Lung (tissue), 11 donors: ENCODE measurements at regions not wholly inside any gene's neighbourhood (a gene's known extent, or its start where the extent isn't known, plus 50 kb on each side); places are given as distances from the start of the nearest gene placed in this dataset.

Experiments used
- ATAC-seq: fragments of 200-7000 bp; cut with Tn5 transposase; one replicate; pipeline ENCODE4 v1.9.1; 2020; ENCODE audit warnings: moderate number of reproducible peaks; ENCODE audit not compliant: insufficient read depth, low FRiP score
- DNase-seq, 3 donors: peaks; one replicate each; pipeline ENCODE4 v3.0.0-alpha.2; 2013 to 2017
- H3K27ac ChIP-seq, 2 donors: one replicate each; pipeline ENCODE4 v1.5.1; 2013; ENCODE audit warnings: mild to moderate bottlenecking in 2 of 2, moderate library complexity in 2 of 2, control low read depth in 1 of 2, inconsistent platforms in 1 of 2, low read depth in 1 of 2, low read length in 1 of 2
- H3K27me3 ChIP-seq, 3 donors: one replicate each; pipeline ENCODE4 v1.5.1; 2013; ENCODE audit warnings: low read length in 2 of 3; ENCODE audit not compliant: control insufficient read depth in 3 of 3, insufficient read depth in 3 of 3
- H3K36me3 ChIP-seq, 4 donors: one replicate each; pipeline ENCODE4 v1.5.1; 2013; ENCODE audit warnings: low read length in 4 of 4, mild to moderate bottlenecking in 1 of 4, moderate library complexity in 1 of 4; ENCODE audit not compliant: control insufficient read depth in 4 of 4, insufficient read depth in 4 of 4
- H3K4me1 ChIP-seq, 5 donors: one replicate each; pipeline ENCODE4 v1.5.1; 2013; ENCODE audit warnings: low read length in 5 of 5, mild to moderate bottlenecking in 2 of 5, moderate library complexity in 1 of 5; ENCODE audit not compliant: control insufficient read depth in 5 of 5, insufficient read depth in 5 of 5
- H3K4me3 ChIP-seq: one replicate; pipeline ENCODE4 v1.5.1; 2013; ENCODE audit warnings: mild to moderate bottlenecking, control low read depth, moderate library complexity
- H3K9ac ChIP-seq, 2 donors: one replicate each; pipeline ENCODE4 v1.5.1; 2013; ENCODE audit warnings: low read length in 2 of 2, control low read depth in 1 of 2; ENCODE audit not compliant: insufficient read depth in 1 of 2
- H3K9me3 ChIP-seq, 4 donors: one replicate each; pipeline ENCODE4 v1.5.1; 2013; ENCODE audit warnings: low read length in 3 of 4, mild to moderate bottlenecking in 1 of 4, moderate library complexity in 1 of 4; ENCODE audit not compliant: control insufficient read depth in 4 of 4, insufficient read depth in 3 of 4
- WGBS, 2 donors: extraction: QIAGEN DNeasy Blood & Tissue Kit; methylation state at CpG; one replicate each; pipeline ENCODE4 v1.1.7; 2013; 5-methylcytosine and 5-hydroxymethylcytosine counted together
- TF ChIP-seq, protein P1 (sequence below): IDR thresholded peaks from 2 replicates; pipeline ENCODE4 v1.5.1; 2012; ENCODE audit warnings: mild to moderate bottlenecking; ENCODE audit errors: control extremely low read depth, extremely low read depth
- donor health status: control.
- donor health status: control.
- donor health status: Bipolar disorder and iron deficiency.
- donor health status: healthy.
- donor health status: DM: yes; HTN: yes; CAD: no.

- DNase-seq (no peak), ATAC-seq (no peak)
- Histone ChIP-seq H3K9me3 (no peaks in the 10 kb centered on the region), H3K27ac (no peak overlapping the region), H3K4me3 (no peak overlapping the region), H3K27me3 (no peaks in the 10 kb centered on the region), H3K9ac (no peak overlapping the region), H3K4me1 (no peaks in the 10 kb centered on the region), H3K36me3 (no peaks in the 10 kb centered on the region)
- WGBS, 2 donors, result 89 to 90% methylated on average over 2 of the region's 2 CpGs
- TF ChIP-seq, protein P1, sequence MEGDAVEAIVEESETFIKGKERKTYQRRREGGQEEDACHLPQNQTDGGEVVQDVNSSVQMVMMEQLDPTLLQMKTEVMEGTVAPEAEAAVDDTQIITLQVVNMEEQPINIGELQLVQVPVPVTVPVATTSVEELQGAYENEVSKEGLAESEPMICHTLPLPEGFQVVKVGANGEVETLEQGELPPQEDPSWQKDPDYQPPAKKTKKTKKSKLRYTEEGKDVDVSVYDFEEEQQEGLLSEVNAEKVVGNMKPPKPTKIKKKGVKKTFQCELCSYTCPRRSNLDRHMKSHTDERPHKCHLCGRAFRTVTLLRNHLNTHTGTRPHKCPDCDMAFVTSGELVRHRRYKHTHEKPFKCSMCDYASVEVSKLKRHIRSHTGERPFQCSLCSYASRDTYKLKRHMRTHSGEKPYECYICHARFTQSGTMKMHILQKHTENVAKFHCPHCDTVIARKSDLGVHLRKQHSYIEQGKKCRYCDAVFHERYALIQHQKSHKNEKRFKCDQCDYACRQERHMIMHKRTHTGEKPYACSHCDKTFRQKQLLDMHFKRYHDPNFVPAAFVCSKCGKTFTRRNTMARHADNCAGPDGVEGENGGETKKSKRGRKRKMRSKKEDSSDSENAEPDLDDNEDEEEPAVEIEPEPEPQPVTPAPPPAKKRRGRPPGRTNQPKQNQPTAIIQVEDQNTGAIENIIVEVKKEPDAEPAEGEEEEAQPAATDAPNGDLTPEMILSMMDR, result no peak
Measured at GRCh38 chr5:155895484-155895883, 431.5 kb upstream of the SGCD start.

- ATAC-seq (no peak), DNase-seq (no peak)
- H3K27ac ChIP-seq, result no peak overlapping the region
- no peak overlapping the region for H3K4me3 ChIP-seq
- WGBS, 2 donors, result 83 to 86% methylated on average over 3 of the region's 3 CpGs
- no peak overlapping the region for H3K9ac ChIP-seq
- H3K9me3 ChIP-seq, result no peaks in the 10 kb centered on the region
- no peaks in the 10 kb centered on the region for H3K27me3 ChIP-seq
- TF ChIP-seq, protein P1, result no peak
- H3K36me3 ChIP-seq, result no peaks in the 10 kb centered on the region
- no peaks in the 10 kb centered on the region for H3K4me1 ChIP-seq
Measured at GRCh38 chr5:155897761-155898160, 429.2 kb upstream of the SGCD start.

GRCh38 chr5:155898284-155898683 is 428.7 kb upstream of the SGCD start:
- TF ChIP-seq, protein P1, result no peak
- ATAC-seq, result no peak
- DNase-seq, result no peak
- Histone ChIP-seq H3K9ac (no peak overlapping the region), H3K4me1 (no peaks in the 10 kb centered on the region), H3K4me3 (no peak overlapping the region), H3K27ac (no peak overlapping the region), H3K9me3 (no peaks in the 10 kb centered on the region), H3K36me3 (no peaks in the 10 kb centered on the region), H3K27me3 (no peaks in the 10 kb centered on the region)

GRCh38 chr5:155903791-155904190 is 423.2 kb upstream of the SGCD start:
- H3K9ac ChIP-seq, result no peak overlapping the region
- H3K9me3 ChIP-seq, result no peaks in the 10 kb centered on the region
- no peaks in the 10 kb centered on the region for H3K36me3 ChIP-seq
- no peaks in the 10 kb centered on the region for H3K27me3 ChIP-seq
- H3K4me3 ChIP-seq, result no peak overlapping the region
- ATAC-seq (no peak), DNase-seq (no peak)
- TF ChIP-seq, protein P1, result no peak
- H3K27ac ChIP-seq, result no peak overlapping the region
- H3K4me1 ChIP-seq, result peaks cover 0 to 4% (median 0%) of the 10 kb centered on the region in 5 donors
- whole genome bisulfite sequencing, 2 donors, result 86 to 90% methylated on average over 4 of the region's 4 CpGs
